ENCODE measurements at regions not wholly inside any gene's neighbourhood (a gene's known extent, or its start where the extent isn't known, plus 50 kb on each side); places are given as distances from the start of the nearest gene placed in this dataset.

GRCh38 chr14:40098468-40098867 lies 666.2 kb upstream of the FBXO33 start:
- no peak for TF ChIP-seq CTCF (IDR thresholded peaks at IDR 0.05)
- TF ChIP-seq POLR2A (IDR thresholded peaks at IDR 0.05) = no peak
